Liver (tissue), 7 donors: ENCODE measurements at regions not wholly inside any gene's neighbourhood (a gene's known extent, or its start where the extent isn't known, plus 50 kb on each side); places are given as distances from the start of the nearest gene placed in this dataset.

ENCODE experiments used
- DNase-seq: peaks from one replicate; pipeline ENCODE4 v3.0.0-alpha.2; 2017; ENCODE audit warnings: low spot score
- H3K27ac ChIP-seq, 2 donors: one replicate each; pipeline ENCODE4 v1.7.0; 2013; ENCODE audit warnings: inconsistent platforms in 2 of 2, low read length in 2 of 2, control low read depth in 1 of 2, low read depth in 1 of 2, mild to moderate bottlenecking in 1 of 2
- H3K27me3 ChIP-seq, 4 donors: one replicate each; pipeline versions ENCODE4 v1.6.1 to v1.7.0; 2013; ENCODE audit warnings: low read length in 3 of 4, inconsistent platforms in 1 of 4, mild to moderate bottlenecking in 1 of 4, moderate library complexity in 1 of 4; ENCODE audit not compliant: control insufficient read depth in 4 of 4, insufficient read depth in 4 of 4
- H3K36me3 ChIP-seq, 4 donors: one replicate each; pipeline versions ENCODE4 v1.6.1 to v1.7.0; 2013; ENCODE audit warnings: low read length in 3 of 4, mild to moderate bottlenecking in 3 of 4, low read depth in 1 of 4, moderate library complexity in 1 of 4; ENCODE audit not compliant: control insufficient read depth in 4 of 4, insufficient read depth in 3 of 4
- H3K4me1 ChIP-seq, 4 donors: one replicate each; pipeline versions ENCODE4 v1.6.1 to v1.7.0; 2013; ENCODE audit warnings: low read length in 3 of 4, mild to moderate bottlenecking in 3 of 4, moderate library complexity in 1 of 4; ENCODE audit not compliant: control insufficient read depth in 4 of 4, insufficient read depth in 4 of 4
- H3K4me3 ChIP-seq, 3 donors: one replicate each; pipeline versions ENCODE4 v1.6.1 to v1.7.0; 2013; ENCODE audit warnings: low read length in 3 of 3, control low read depth in 1 of 3, low read depth in 1 of 3, mild to moderate bottlenecking in 1 of 3
- H3K9ac ChIP-seq, 2 donors: one replicate each; pipeline ENCODE4 v1.7.0; 2013; ENCODE audit warnings: low read length in 2 of 2, mild to moderate bottlenecking in 2 of 2, moderate library complexity in 2 of 2, control low read depth in 1 of 2, low read depth in 1 of 2
- H3K9me3 ChIP-seq, 4 donors: one replicate each; pipeline versions ENCODE4 v1.6.1 to v1.7.0; 2013; ENCODE audit warnings: low read length in 3 of 4; ENCODE audit not compliant: control insufficient read depth in 4 of 4
- EGR1 ChIP-seq, 2 donors: IDR thresholded peaks; 2 replicates each; pipeline ENCODE4 v1.6.1; 2016 to 2018; ENCODE audit warnings: antibody characterized with exemption in 2 of 2, low read depth in 2 of 2
- FOXA1 ChIP-seq: IDR thresholded peaks from 2 replicates; pipeline ENCODE4 v1.6.1; 2016; ENCODE audit warnings: antibody characterized with exemption
- FOXA2 ChIP-seq: IDR thresholded peaks from 2 replicates; pipeline ENCODE4 v1.6.1; 2016; ENCODE audit warnings: antibody characterized with exemption
- GABPA ChIP-seq, 2 donors: IDR thresholded peaks in 1 of 2; conservative IDR thresholded peaks in 1 of 2; 2 replicates each; pipeline ENCODE4 v1.6.1; 2016; ENCODE audit warnings: antibody characterized with exemption in 2 of 2, mild to moderate bottlenecking in 1 of 2, moderate library complexity in 1 of 2
- HNF4A ChIP-seq, 2 donors: conservative IDR thresholded peaks; 2 replicates each; pipeline ENCODE4 v1.6.1; 2016; ENCODE audit warnings: antibody characterized with exemption in 2 of 2, mild to moderate bottlenecking in 2 of 2
- HNF4G ChIP-seq: IDR thresholded peaks from 2 replicates; pipeline ENCODE4 v1.6.1; 2016; ENCODE audit warnings: antibody characterized with exemption
- JUND ChIP-seq, 2 donors: IDR thresholded peaks; 2 replicates each; pipeline ENCODE4 v1.6.1; 2016; ENCODE audit warnings: antibody characterized with exemption in 2 of 2
- NR2F2 ChIP-seq: IDR thresholded peaks from 2 replicates; pipeline ENCODE4 v1.6.1; 2016; ENCODE audit warnings: antibody characterized with exemption
- RAD21 ChIP-seq, 2 donors: IDR thresholded peaks; 2 replicates each; pipeline ENCODE4 v1.6.1; 2016; ENCODE audit warnings: antibody characterized with exemption in 2 of 2, mild to moderate bottlenecking in 2 of 2
- RXRA ChIP-seq, 2 donors: IDR thresholded peaks; 2 replicates each; pipeline ENCODE4 v1.6.1; 2017 to 2018; ENCODE audit warnings: antibody characterized with exemption in 2 of 2, mild to moderate bottlenecking in 1 of 2
- SP1 ChIP-seq: IDR thresholded peaks from 2 replicates; pipeline ENCODE4 v1.6.1; 2018; ENCODE audit warnings: antibody characterized with exemption, mild to moderate bottlenecking
- TAF1 ChIP-seq: conservative IDR thresholded peaks from 2 replicates; pipeline ENCODE4 v1.6.1; 2016; ENCODE audit warnings: antibody characterized with exemption, mild to moderate bottlenecking
- YY1 ChIP-seq: IDR thresholded peaks from 2 replicates; pipeline ENCODE4 v1.6.1; 2016; ENCODE audit warnings: antibody characterized with exemption, mild to moderate bottlenecking
- WGBS: extraction: QIAGEN DNeasy Blood & Tissue Kit; methylation state at CpG from one replicate; pipeline ENCODE4 v1.1.7; 2013; 5-methylcytosine and 5-hydroxymethylcytosine counted together
- TF ChIP-seq, protein P1 (sequence below): IDR thresholded peaks from 2 replicates; pipeline ENCODE4 v1.6.1; 2016; ENCODE audit warnings: antibody characterized with exemption
- TF ChIP-seq, protein P2 (sequence below): IDR thresholded peaks from 2 replicates; pipeline ENCODE4 v1.6.1; 2016; ENCODE audit warnings: antibody characterized with exemption, mild to moderate bottlenecking
- TF ChIP-seq, protein P3 (sequence below): IDR thresholded peaks from 2 replicates; pipeline ENCODE4 v1.6.1; 2016; ENCODE audit warnings: antibody characterized with exemption
- TF ChIP-seq, protein P4 (sequence below): IDR thresholded peaks from 2 replicates; pipeline ENCODE4 v1.6.1; 2016; ENCODE audit warnings: antibody characterized with exemption
- donor health status: healthy.
- donor health status: healthy.
- donor health status: healthy.
- donor health status: healthy.

DNA sequence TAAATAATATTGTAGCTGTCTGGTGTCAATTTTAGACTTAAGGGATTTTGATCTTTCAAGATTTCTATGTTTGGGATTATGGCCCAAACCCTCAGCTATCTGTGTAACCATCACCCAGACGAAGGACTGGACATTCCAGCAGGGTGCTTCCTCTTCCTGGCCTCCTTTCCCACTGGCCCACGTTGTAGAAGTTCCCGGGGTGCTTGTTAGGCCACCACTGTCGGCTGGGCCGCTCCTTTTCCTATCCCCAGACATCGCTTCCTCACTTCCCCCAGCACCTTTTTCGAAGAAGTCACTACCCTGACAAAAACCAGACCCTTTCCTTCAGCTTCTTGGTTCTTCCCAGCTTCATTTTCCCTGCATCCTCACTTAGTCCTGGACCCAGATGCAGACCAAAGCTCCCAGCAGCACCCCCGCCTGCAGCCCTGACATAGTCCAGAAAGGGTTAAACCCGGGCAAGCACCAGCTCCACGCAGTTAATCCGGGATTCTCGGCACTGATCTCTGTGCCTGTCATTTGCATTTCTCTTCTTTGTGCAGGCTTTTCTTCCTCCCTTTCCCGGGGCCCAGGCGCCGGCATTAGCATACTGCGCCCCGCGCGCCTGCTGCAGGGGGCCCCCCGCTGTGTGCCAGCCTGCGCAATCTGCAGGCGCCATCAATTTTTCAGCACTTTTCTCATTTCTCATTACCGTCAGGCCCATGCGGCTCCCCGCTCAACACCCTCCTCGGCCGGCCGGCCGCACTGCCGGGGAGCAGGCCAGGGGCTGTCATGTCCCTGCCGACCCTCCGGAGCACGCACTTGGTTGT, 90.6 kb downstream of the ZNF621 start:
- no peak for DNase-seq
- Histone ChIP-seq H3K4me3 (no peak overlapping the region), H3K27me3 (peaks cover 0 to 5% (median 0%) of the 10 kb centered on the region in 4 donors), H3K4me1 (no peaks in the 10 kb centered on the region), H3K9ac (no peak overlapping the region), H3K27ac (no peak overlapping the region), H3K36me3 (no peaks in the 10 kb centered on the region), H3K9me3 (no peaks in the 10 kb centered on the region)
- 25% methylated on average over 33 of the region's 33 CpGs for WGBS
- no peak for TF ChIP-seq HNF4A (conservative IDR thresholded peaks at IDR 0.05)
- no peak for TF ChIP-seq FOXA2
- TF ChIP-seq FOXA1: no peak
- TF ChIP-seq EGR1 (IDR thresholded peaks at IDR 0.05; ENCODE audit: low read depth in 2 of 2): no peak
- TF ChIP-seq GABPA (IDR thresholded peaks at IDR 0.05 in 1 of 2, conservative IDR thresholded peaks at IDR 0.05 in 1 of 2): no peak
- no peak for TF ChIP-seq HNF4G
- TF ChIP-seq NR2F2: no peak
- no peak for TF ChIP-seq RXRA (IDR thresholded peaks at IDR 0.05)
- TF ChIP-seq RAD21 (IDR thresholded peaks at IDR 0.05): no peak
- TF ChIP-seq, protein P1, sequence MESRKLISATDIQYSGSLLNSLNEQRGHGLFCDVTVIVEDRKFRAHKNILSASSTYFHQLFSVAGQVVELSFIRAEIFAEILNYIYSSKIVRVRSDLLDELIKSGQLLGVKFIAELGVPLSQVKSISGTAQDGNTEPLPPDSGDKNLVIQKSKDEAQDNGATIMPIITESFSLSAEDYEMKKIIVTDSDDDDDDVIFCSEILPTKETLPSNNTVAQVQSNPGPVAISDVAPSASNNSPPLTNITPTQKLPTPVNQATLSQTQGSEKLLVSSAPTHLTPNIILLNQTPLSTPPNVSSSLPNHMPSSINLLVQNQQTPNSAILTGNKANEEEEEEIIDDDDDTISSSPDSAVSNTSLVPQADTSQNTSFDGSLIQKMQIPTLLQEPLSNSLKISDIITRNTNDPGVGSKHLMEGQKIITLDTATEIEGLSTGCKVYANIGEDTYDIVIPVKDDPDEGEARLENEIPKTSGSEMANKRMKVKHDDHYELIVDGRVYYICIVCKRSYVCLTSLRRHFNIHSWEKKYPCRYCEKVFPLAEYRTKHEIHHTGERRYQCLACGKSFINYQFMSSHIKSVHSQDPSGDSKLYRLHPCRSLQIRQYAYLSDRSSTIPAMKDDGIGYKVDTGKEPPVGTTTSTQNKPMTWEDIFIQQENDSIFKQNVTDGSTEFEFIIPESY: no peak
- TF ChIP-seq, protein P2, sequence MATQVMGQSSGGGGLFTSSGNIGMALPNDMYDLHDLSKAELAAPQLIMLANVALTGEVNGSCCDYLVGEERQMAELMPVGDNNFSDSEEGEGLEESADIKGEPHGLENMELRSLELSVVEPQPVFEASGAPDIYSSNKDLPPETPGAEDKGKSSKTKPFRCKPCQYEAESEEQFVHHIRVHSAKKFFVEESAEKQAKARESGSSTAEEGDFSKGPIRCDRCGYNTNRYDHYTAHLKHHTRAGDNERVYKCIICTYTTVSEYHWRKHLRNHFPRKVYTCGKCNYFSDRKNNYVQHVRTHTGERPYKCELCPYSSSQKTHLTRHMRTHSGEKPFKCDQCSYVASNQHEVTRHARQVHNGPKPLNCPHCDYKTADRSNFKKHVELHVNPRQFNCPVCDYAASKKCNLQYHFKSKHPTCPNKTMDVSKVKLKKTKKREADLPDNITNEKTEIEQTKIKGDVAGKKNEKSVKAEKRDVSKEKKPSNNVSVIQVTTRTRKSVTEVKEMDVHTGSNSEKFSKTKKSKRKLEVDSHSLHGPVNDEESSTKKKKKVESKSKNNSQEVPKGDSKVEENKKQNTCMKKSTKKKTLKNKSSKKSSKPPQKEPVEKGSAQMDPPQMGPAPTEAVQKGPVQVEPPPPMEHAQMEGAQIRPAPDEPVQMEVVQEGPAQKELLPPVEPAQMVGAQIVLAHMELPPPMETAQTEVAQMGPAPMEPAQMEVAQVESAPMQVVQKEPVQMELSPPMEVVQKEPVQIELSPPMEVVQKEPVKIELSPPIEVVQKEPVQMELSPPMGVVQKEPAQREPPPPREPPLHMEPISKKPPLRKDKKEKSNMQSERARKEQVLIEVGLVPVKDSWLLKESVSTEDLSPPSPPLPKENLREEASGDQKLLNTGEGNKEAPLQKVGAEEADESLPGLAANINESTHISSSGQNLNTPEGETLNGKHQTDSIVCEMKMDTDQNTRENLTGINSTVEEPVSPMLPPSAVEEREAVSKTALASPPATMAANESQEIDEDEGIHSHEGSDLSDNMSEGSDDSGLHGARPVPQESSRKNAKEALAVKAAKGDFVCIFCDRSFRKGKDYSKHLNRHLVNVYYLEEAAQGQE: no peak
- TF ChIP-seq JUND (IDR thresholded peaks at IDR 0.05): no peak
- TF ChIP-seq, protein P3, sequence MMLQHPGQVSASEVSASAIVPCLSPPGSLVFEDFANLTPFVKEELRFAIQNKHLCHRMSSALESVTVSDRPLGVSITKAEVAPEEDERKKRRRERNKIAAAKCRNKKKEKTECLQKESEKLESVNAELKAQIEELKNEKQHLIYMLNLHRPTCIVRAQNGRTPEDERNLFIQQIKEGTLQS: no peak
- TF ChIP-seq SP1: no peak

DNA sequence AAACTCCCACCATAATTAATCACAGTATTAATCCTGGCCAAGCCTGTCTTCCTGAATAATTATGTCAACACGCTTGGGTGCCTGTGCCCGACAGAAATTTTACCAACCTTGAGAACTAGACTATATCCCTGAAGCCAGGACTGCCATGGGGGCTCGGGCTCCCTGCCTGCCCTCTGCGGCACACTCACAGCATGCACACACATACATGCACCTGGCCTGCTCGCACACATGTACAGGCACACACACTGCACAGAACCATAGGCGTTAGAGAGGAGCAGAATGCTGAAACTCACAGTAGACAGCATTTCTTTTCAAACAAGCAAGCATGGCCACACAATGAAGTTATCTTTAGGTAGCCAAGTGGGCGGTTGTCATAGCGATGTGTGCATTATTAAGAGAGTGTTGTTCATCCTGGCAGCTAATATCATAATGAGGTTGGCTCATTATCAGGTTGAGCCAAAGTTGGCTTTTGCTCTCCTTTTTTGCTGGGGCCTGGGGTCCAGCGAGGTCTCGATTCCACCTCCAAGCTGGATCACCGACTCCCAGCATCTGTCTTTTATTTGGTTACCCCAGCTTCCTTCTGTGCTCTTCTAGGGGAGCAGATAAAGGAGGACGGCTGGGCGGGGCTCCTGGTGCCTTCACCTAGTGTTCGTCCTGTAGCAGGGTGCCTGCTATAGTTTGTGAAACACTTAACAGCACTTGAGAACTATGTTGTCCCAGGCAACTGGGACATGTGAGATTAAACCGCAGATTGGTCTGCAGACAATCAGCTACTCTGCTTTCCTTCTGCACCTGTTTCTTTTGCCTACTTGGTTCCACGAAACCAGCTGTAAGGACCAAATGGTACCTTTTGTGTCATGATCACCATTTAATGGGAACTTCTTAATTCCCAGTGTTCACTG, 91.4 kb downstream of the ZNF621 start:
- no peaks in the 10 kb centered on the region for H3K4me1 ChIP-seq
- H3K9ac ChIP-seq: no peak overlapping the region
- no peaks in the 10 kb centered on the region for H3K36me3 ChIP-seq
- DNase-seq: no peak
- 69% methylated on average over 16 of the region's 16 CpGs for WGBS
- TF ChIP-seq GABPA (IDR thresholded peaks at IDR 0.05 in 1 of 2, conservative IDR thresholded peaks at IDR 0.05 in 1 of 2) (no peak), RAD21 (IDR thresholded peaks at IDR 0.05) (no peak), FOXA2 (no peak), SP1 (no peak), HNF4G (no peak), TAF1 (no peak), JUND (IDR thresholded peaks at IDR 0.05) (no peak), RXRA (IDR thresholded peaks at IDR 0.05) (no peak), FOXA1 (no peak), NR2F2 (no peak), YY1 (no peak), HNF4A (conservative IDR thresholded peaks at IDR 0.05) (no peak)
- TF ChIP-seq, protein P4, sequence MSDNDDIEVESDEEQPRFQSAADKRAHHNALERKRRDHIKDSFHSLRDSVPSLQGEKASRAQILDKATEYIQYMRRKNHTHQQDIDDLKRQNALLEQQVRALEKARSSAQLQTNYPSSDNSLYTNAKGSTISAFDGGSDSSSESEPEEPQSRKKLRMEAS: no peak
- TF ChIP-seq, protein P1: no peak
- TF ChIP-seq, protein P2: no peak
- no peak overlapping the region for H3K4me3 ChIP-seq
- H3K27me3 ChIP-seq: peaks cover 0 to 5% (median 0%) of the 10 kb centered on the region in 4 donors
- no peaks in the 10 kb centered on the region for H3K9me3 ChIP-seq
- H3K27ac ChIP-seq: no peak overlapping the region
